ENCODE measurements at regions not wholly inside any gene's neighbourhood (a gene's known extent, or its start where the extent isn't known, plus 50 kb on each side); places are given as distances from the start of the nearest gene placed in this dataset.

DNA sequence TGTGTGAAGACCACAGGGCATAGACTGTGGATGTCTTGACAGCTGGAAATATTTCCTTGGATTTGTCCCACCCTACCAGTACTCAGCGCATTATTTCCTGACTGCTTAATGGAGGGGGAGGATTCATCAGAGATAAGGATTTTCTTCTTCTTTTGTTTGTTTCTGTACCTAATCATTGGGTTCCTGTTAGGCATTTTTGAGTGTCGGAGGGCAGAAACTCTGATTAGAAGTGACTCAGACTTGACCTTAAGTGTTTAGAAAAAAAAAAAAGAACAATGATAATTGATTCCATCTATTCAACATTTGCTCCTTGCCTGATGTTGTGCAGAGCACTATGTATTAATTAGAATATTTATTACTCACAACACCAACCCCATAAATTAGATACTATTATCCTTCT, 78.5 kb upstream of the SYNPR start:
- TF ChIP-seq, protein P1, sequence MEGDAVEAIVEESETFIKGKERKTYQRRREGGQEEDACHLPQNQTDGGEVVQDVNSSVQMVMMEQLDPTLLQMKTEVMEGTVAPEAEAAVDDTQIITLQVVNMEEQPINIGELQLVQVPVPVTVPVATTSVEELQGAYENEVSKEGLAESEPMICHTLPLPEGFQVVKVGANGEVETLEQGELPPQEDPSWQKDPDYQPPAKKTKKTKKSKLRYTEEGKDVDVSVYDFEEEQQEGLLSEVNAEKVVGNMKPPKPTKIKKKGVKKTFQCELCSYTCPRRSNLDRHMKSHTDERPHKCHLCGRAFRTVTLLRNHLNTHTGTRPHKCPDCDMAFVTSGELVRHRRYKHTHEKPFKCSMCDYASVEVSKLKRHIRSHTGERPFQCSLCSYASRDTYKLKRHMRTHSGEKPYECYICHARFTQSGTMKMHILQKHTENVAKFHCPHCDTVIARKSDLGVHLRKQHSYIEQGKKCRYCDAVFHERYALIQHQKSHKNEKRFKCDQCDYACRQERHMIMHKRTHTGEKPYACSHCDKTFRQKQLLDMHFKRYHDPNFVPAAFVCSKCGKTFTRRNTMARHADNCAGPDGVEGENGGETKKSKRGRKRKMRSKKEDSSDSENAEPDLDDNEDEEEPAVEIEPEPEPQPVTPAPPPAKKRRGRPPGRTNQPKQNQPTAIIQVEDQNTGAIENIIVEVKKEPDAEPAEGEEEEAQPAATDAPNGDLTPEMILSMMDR (IDR thresholded peaks at IDR 0.05; ENCODE audit: low read depth, low read length): no peak
- no peak for DNase-seq (ENCODE audit: extremely low read depth, low read depth)

DNA sequence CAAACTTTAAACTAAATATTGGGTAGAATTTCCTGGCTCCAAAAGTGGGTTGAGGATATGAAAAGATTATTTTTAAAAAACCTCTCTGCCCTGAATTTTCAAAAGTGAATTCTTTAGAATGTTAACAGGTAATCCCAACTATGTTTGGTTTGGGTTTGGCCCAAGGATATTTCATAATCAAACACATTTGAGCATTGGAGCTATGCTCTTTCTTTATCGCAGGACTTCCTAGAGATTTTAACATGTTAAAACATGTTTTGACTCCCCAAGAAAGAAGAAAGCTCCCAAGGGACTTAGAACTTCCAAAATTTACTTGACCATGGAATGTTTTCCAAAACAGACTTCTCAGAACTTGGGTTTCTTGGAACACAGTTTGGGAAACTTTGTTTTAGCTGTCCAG, 75.6 kb upstream of the SYNPR start:
- TF ChIP-seq, protein P1 (IDR thresholded peaks at IDR 0.05; ENCODE audit: low read depth, low read length): no peak

DNA sequence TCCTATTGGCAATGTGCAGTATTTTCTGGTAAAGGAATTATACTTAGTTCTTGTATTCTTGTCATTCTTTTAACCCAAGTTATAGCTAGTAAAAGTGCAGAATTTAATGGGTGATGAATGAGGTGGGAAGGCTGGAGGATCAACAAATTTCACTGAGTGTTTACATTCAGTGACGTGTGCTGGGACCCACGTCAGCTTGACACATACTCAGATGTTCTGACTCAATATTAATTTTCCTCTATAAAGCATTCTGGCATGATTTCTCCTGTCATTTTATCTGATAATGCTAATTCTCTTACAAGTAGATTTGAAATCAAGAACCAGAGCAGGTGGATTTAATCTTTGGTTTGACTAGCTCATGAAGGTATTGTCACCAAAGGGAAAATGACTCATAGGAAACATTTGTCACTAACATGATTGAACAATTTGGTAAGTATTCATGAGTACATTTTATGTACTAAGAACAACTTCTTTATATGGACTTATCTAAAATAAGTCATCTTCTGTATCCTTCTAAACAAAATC, 71.0 kb upstream of the SYNPR start:
- TF ChIP-seq, protein P1 (IDR thresholded peaks at IDR 0.05; ENCODE audit: low read depth, low read length): no peak
- DNase-seq (ENCODE audit: extremely low read depth, low read depth): no peak

More for the DNA sequence above, 75.6 kb upstream of the SYNPR start:
- DNase-seq (ENCODE audit: extremely low read depth, low read depth): no peak

DNA sequence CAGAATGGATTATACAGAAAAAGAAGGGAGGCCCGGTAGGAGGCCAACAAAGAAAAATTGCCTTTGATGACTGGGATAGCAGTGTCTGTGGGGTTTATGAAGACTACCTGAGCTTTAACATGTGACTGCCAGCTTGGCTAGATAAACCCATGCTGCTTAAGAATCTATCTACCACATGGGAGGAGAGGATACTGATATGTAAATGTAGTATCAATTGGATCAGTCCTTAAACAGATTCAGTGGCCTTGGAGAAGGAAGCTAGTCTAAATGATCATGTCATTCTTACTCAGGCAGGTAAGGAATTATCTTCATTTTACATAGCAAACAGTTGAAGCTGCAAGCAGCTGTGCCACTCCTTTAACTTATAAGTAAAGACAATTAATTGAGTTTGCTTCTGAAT, 50.0 kb upstream of the SYNPR start:
- DNase-seq (ENCODE audit: extremely low read depth, low read depth): no peak
- TF ChIP-seq, protein P1 (IDR thresholded peaks at IDR 0.05; ENCODE audit: low read depth, low read length): no peak
